Endothelial cell of umbilical vein (primary cell): ENCODE measurements at regions not wholly inside any gene's neighbourhood (a gene's known extent, or its start where the extent isn't known, plus 50 kb on each side); places are given as distances from the start of the nearest gene placed in this dataset.

Experiments used
- BruUV-seq: library from RNA; stranded (reverse); fragments of 400-500 nt; replicated peaks from 2 replicates; lab custom pipeline; 2021; lab: Mats Ljungman, UMichigan
- CTCF ChIA-PET: fragments of 300-600, 350-600 bp; sonication (Branson Sonifier 250); formaldehyde crosslinking; loops from one replicate; lab custom pipeline; 2021; ENCODE audit warnings: antibody characterized with exemption, inconsistent platforms; lab: Charles Lee
- POLR2A ChIA-PET: fragments of 300-600, 350-600 bp; sonication (Branson Sonifier 250); formaldehyde crosslinking; loops from one replicate; lab custom pipeline; 2021; ENCODE audit warnings: antibody characterized with exemption, inconsistent platforms; lab: Charles Lee
- DNase-seq: peaks from one replicate; pipeline ENCODE4 v3.0.0-alpha.2; 2011; ENCODE audit warnings: low read depth, low spot score
- FAIRE-seq: peaks from 2 replicates; lab custom pipeline; 2011; peaks lifted over from hg19 to GRCh38; lab: Jason Lieb, UNC
- H2AFZ ChIP-seq: 2 replicates; pipeline ENCODE4 v1.6.0; 2012; ENCODE audit warnings: low read depth, low read length, control low read depth, inconsistent platforms
- H3K27ac ChIP-seq: 2 replicates; pipeline ENCODE4 v1.5.1; 2011; ENCODE audit warnings: low read depth, mild to moderate bottlenecking, control low read depth, low read length, moderate library complexity; ENCODE audit not compliant: insufficient read depth
- H3K27me3 ChIP-seq, 2 experiments: 2 replicates each; pipeline versions ENCODE4 v1.6.0 to v1.6.1; 2011; ENCODE audit warnings: low read length in 2 of 2, mixed read lengths in 1 of 2; ENCODE audit not compliant: control insufficient read depth in 2 of 2, insufficient read depth in 2 of 2
- H3K36me3 ChIP-seq, 2 experiments: 2 replicates in 1 of 2; 3 replicates in 1 of 2; pipeline ENCODE4 v1.5.1; 2011; ENCODE audit warnings: low read length in 2 of 2, mild to moderate bottlenecking in 1 of 2, moderate library complexity in 1 of 2; ENCODE audit not compliant: control insufficient read depth in 2 of 2, insufficient read depth in 2 of 2; ENCODE audit errors: extremely low read depth in 1 of 2
- H3K4me1 ChIP-seq: 3 replicates; pipeline ENCODE4 v1.5.1; 2011; ENCODE audit warnings: mild to moderate bottlenecking, low read length; ENCODE audit not compliant: control insufficient read depth, insufficient read depth; ENCODE audit errors: extremely low read depth
- H3K4me2 ChIP-seq: 2 replicates; pipeline ENCODE4 v1.6.1; 2011; ENCODE audit warnings: low read length, control low read depth, mixed read lengths; ENCODE audit not compliant: insufficient read depth
- H3K4me3 ChIP-seq, 3 experiments: fragments of 200-600 bp in 1 of 3; sonication (generic), shearing (Covaris generic) in 1 of 3; replicated peaks in 1 of 3; 2 replicates each; pipeline ENCODE4 v1.5.1; 2011 to 2016; ENCODE audit warnings: control low read depth in 3 of 3, low read length in 3 of 3, mild to moderate bottlenecking in 2 of 3, inconsistent platforms in 1 of 3, low read depth in 1 of 3, moderate library complexity in 1 of 3; ENCODE audit not compliant: insufficient read depth in 1 of 3
- H3K79me2 ChIP-seq: 2 replicates; pipeline ENCODE4 v1.6.0; 2012; ENCODE audit warnings: low read length, inconsistent platforms; ENCODE audit not compliant: control insufficient read depth, insufficient read depth
- H3K9ac ChIP-seq: replicated peaks from 2 replicates; pipeline ENCODE3; 2011; ENCODE audit warnings: low read length, control low read depth; ENCODE audit not compliant: insufficient read depth; ENCODE audit errors: extremely low read depth
- H3K9me1 ChIP-seq: replicated peaks from 3 replicates; pipeline ENCODE4 v1.6.0; 2011; ENCODE audit warnings: mild to moderate bottlenecking, low read length; ENCODE audit not compliant: control insufficient read depth, insufficient read depth; ENCODE audit errors: extremely low read depth
- H3K9me3 ChIP-seq: replicated peaks from 2 replicates; pipeline ENCODE4 v1.5.1; 2012; ENCODE audit warnings: low read length, inconsistent platforms; ENCODE audit not compliant: control insufficient read depth, insufficient read depth
- H4K20me1 ChIP-seq: replicated peaks from 2 replicates; pipeline ENCODE3; 2011; ENCODE audit warnings: mild to moderate bottlenecking, low read length; ENCODE audit not compliant: control insufficient read depth, insufficient read depth; ENCODE audit errors: extremely low read depth
- EZH2 ChIP-seq: IDR thresholded peaks from 2 replicates; pipeline ENCODE4 v1.6.1; 2012; ENCODE audit warnings: borderline replicate concordance, low read depth, mild to moderate bottlenecking, moderate library complexity, low read length, inconsistent platforms; ENCODE audit not compliant: severe bottlenecking
- FOS ChIP-seq: IDR thresholded peaks from 2 replicates; pipeline ENCODE4 v1.6.1; 2011; ENCODE audit warnings: mild to moderate bottlenecking, low read length, moderate library complexity, borderline replicate concordance; ENCODE audit not compliant: insufficient read depth
- GATA2 ChIP-seq: IDR thresholded peaks from 2 replicates; pipeline ENCODE4 v1.7.0; 2011; ENCODE audit warnings: low read depth, mild to moderate bottlenecking, moderate library complexity, mixed read lengths, low read length; ENCODE audit not compliant: insufficient read length, insufficient read depth
- JUN ChIP-seq: IDR thresholded peaks from 2 replicates; pipeline ENCODE4 v1.6.1; 2011; ENCODE audit warnings: borderline replicate concordance, low read depth; ENCODE audit not compliant: insufficient read length, insufficient read depth
- MYC ChIP-seq: IDR thresholded peaks from one replicate; pipeline ENCODE4 v1.6.1; 2011; ENCODE audit warnings: mild to moderate bottlenecking, low read depth, low read length
- POLR2A ChIP-seq: IDR thresholded peaks from 2 replicates; pipeline ENCODE4 v1.6.1; 2012; ENCODE audit warnings: low read depth, mild to moderate bottlenecking, control low read depth, low read length
- POLR2AphosphoS5 ChIP-seq: IDR thresholded peaks from 2 replicates; pipeline ENCODE4 v1.6.1; 2012; ENCODE audit warnings: low read depth, mild to moderate bottlenecking, control low read depth, low read length, moderate library complexity; ENCODE audit not compliant: insufficient read depth
- dilution Hi-C: fragments of 300-500 bp; cut with MboI; formaldehyde crosslinking; loops from one replicate; pipeline ENCODE4 v1.15.0; 2019; ENCODE audit warnings: low sequenced_read_pairs; ENCODE audit not compliant: extremely low pct_ligation_motif_present
- intact Hi-C: fragments of 100-400 bp; cut with micrococcal nuclease; formaldehyde crosslinking; loops from one replicate; pipeline ENCODE4 v1.10.0; 2022
- TF ChIP-seq, protein P1 (sequence below): IDR thresholded peaks from 2 replicates; pipeline ENCODE4 v1.6.1; 2011; ENCODE audit not compliant: insufficient read depth, insufficient read length
- TF ChIP-seq, protein P2 (sequence below), 2 donors: IDR thresholded peaks; 1 replicate in 1 of 2; 2 replicates in 1 of 2; pipeline ENCODE4 v1.5.1; 2011; ENCODE audit warnings: low read length in 2 of 2, mild to moderate bottlenecking in 2 of 2, moderate library complexity in 2 of 2, control low read depth in 1 of 2, inconsistent platforms in 1 of 2, low read depth in 1 of 2; ENCODE audit not compliant: insufficient read depth in 1 of 2; ENCODE audit errors: extremely low read depth in 1 of 2

DNA sequence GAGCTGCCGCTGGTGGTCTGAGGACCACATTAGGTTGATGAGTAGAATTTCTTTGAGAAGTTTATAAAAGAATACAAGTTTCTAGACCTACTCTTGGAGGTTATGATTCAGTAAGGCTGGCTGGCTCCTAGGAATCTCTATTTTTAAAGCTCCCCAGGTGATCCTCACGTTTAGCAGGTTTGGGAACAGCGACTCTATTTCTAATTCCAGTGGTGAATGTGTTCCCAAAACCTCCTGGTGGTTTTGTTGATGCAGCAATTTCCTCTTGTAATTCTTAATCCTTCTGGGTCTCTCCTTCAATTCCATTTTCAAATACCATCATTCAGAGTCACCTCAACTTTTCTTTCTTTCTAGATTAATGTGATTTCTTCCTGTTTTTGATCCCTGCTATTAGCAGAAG lies 215.9 kb upstream of the RFX3 start:
- POLR2A ChIA-PET, result no interaction called here
- DNase-seq (no peak), FAIRE-seq (no peak)
- no peaks in the 10 kb centered on the region for H3K9me1 ChIP-seq
- no peaks in the 10 kb centered on the region for H3K36me3 ChIP-seq
- no peak overlapping the region for H3K4me2 ChIP-seq
- H3K9ac ChIP-seq, result no peak overlapping the region
- no peaks in the 10 kb centered on the region for H3K9me3 ChIP-seq
- dilution Hi-C loops, result no loop called here
- H3K4me3 ChIP-seq, result no peak overlapping the region
- intact Hi-C loops, result no loop called here
- no peaks in the 10 kb centered on the region for H3K79me2 ChIP-seq
- peaks cover 4 to 25% of the 10 kb centered on the region in 2 experiments for H3K27me3 ChIP-seq
- no peak overlapping the region for H3K27ac ChIP-seq
- H4K20me1 ChIP-seq, result no peaks in the 10 kb centered on the region
- BruUV-seq, result no TSS peak
- TF ChIP-seq EZH2 (no peak), POLR2A (no peak), FOS (no peak), POLR2AphosphoS5 (no peak), MYC (no peak), GATA2 (no peak), JUN (no peak)
- TF ChIP-seq, protein P1, sequence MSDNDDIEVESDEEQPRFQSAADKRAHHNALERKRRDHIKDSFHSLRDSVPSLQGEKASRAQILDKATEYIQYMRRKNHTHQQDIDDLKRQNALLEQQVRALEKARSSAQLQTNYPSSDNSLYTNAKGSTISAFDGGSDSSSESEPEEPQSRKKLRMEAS, result no peak
- TF ChIP-seq, protein P2, sequence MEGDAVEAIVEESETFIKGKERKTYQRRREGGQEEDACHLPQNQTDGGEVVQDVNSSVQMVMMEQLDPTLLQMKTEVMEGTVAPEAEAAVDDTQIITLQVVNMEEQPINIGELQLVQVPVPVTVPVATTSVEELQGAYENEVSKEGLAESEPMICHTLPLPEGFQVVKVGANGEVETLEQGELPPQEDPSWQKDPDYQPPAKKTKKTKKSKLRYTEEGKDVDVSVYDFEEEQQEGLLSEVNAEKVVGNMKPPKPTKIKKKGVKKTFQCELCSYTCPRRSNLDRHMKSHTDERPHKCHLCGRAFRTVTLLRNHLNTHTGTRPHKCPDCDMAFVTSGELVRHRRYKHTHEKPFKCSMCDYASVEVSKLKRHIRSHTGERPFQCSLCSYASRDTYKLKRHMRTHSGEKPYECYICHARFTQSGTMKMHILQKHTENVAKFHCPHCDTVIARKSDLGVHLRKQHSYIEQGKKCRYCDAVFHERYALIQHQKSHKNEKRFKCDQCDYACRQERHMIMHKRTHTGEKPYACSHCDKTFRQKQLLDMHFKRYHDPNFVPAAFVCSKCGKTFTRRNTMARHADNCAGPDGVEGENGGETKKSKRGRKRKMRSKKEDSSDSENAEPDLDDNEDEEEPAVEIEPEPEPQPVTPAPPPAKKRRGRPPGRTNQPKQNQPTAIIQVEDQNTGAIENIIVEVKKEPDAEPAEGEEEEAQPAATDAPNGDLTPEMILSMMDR (IDR thresholded peaks at IDR 0.05; ENCODE audit: extremely low read depth in 1 of 2, insufficient read depth in 1 of 2, low read depth in 1 of 2, low read length in 2 of 2), result no peak
- H2AFZ ChIP-seq, result no peak overlapping the region
- CTCF ChIA-PET, result no interaction called here
- H3K4me1 ChIP-seq, result no peaks in the 10 kb centered on the region
